ENCODE measurements at regions not wholly inside any gene's neighbourhood (a gene's known extent, or its start where the extent isn't known, plus 50 kb on each side); places are given as distances from the start of the nearest gene placed in this dataset.

DNA sequence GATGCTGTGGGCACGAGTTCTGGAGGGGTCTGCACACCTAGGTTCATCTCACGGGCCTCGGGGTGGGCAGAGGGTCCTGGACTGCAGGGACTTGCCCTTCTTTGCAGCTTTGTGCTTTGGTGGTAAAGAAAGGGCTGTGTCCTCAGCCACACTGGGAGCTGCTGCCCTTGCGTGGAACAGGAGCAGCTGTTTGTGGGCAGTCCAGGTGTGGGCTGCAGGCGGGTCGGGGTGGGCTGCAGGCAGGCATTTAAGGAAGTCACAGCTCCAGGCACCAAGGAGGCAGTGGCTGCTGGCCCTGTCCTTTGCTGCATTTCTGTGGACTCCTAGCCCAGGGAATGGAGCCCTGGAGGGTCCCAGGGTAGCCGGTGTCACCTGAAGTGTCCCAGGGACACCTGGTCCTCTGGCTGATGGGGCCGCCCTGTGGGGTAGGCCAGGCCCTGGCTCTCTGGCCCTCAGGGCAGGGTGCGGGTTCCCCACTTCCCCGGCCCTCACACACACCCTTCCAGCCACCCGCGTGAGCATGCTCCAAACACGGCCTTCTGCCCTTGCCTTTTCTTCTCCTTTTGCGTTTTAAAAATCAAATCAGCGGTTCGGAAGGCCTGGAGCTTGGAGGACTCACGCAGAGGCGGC is 1240.3 kb downstream of the BRD1 start:
- H3K27ac ChIP-seq, result peak overlapping the region in 1 of 11 experiments; percentile 25; a peak in 3 of 22 replicates
- H3K4me3 ChIP-seq, result peak overlapping the region in 2 of 10 experiments; percentile 47 to 58; a peak in 3 of 20 replicates
- no peaks in the 10 kb centered on the region for H3K36me3 ChIP-seq
- H3K4me2 ChIP-seq, result peak overlapping the region; percentile 9 to 91 (median 82); a peak in 19 of 22 replicates
- peaks cover 18 to 75% (median 64%) of the 10 kb centered on the region in 10 experiments; a peak in 18 of 20 replicates for H3K4me1 ChIP-seq
- no peak for TF ChIP-seq Cebpa-rat (IDR thresholded peaks at IDR 0.05)
- H3K27me3 ChIP-seq, result peaks cover 12 to 42% (median 17%) of the 10 kb centered on the region in 11 experiments; a peak in 18 of 22 replicates
- H3K9ac ChIP-seq, result peak overlapping the region in 4 of 11 experiments; percentile 14 to 38 (median 22); a peak in 5 of 22 replicates
- H3K9me3 ChIP-seq (replicated peaks in 1 of 11), result peaks cover 0 to 8% (median 0%) of the 10 kb centered on the region in 11 experiments; a peak in 3 of 22 replicates
- peaks cover 0 to 86% (median 36%) of the 10 kb centered on the region in 11 experiments; a peak in 16 of 22 replicates for H4K20me1 ChIP-seq

DNA sequence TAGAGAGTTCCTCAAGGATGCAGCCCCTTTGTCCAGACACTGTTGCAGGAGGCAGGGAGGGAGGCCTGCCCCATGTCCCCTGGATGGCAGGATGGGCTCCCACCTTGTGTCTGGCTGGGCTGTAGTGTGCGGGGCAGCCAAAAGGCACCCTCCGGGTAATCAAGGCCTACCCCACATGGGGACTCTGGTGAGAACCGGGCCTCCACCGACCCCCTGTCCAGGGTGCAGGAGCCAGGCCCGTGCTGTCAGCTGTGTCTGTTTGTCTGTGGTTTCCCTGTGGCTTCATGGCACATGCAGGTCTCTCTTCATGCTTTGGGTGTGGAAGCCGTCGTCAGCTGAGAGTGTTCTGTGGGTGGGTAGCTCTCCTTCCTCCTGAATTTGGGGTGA is 1240.9 kb downstream of the BRD1 start:
- Histone ChIP-seq H4K20me1 (peaks cover 0 to 86% (median 33%) of the 10 kb centered on the region in 11 experiments; a peak in 16 of 22 replicates), H3K4me2 (peak overlapping the region; percentile 9 to 91 (median 82); a peak in 19 of 22 replicates), H3K36me3 (no peaks in the 10 kb centered on the region), H3K4me3 (peak overlapping the region in 3 of 10 experiments; percentile 35 to 58 (median 47); a peak in 4 of 20 replicates), H3K4me1 (peaks cover 18 to 72% (median 59%) of the 10 kb centered on the region in 10 experiments; a peak in 18 of 20 replicates), H3K27ac (no peak overlapping the region; a peak in 1 of 22 replicates), H3K9me3 (replicated peaks in 1 of 11) (peaks cover 0 to 8% (median 0%) of the 10 kb centered on the region in 11 experiments; a peak in 3 of 22 replicates), H3K9ac (peak overlapping the region in 3 of 11 experiments; percentile 14 to 38 (median 31); a peak in 3 of 22 replicates), H3K27me3 (peaks cover 17 to 48% (median 22%) of the 10 kb centered on the region in 11 experiments; a peak in 21 of 22 replicates)
- no peak for TF ChIP-seq Cebpa-rat (IDR thresholded peaks at IDR 0.05)

DNA sequence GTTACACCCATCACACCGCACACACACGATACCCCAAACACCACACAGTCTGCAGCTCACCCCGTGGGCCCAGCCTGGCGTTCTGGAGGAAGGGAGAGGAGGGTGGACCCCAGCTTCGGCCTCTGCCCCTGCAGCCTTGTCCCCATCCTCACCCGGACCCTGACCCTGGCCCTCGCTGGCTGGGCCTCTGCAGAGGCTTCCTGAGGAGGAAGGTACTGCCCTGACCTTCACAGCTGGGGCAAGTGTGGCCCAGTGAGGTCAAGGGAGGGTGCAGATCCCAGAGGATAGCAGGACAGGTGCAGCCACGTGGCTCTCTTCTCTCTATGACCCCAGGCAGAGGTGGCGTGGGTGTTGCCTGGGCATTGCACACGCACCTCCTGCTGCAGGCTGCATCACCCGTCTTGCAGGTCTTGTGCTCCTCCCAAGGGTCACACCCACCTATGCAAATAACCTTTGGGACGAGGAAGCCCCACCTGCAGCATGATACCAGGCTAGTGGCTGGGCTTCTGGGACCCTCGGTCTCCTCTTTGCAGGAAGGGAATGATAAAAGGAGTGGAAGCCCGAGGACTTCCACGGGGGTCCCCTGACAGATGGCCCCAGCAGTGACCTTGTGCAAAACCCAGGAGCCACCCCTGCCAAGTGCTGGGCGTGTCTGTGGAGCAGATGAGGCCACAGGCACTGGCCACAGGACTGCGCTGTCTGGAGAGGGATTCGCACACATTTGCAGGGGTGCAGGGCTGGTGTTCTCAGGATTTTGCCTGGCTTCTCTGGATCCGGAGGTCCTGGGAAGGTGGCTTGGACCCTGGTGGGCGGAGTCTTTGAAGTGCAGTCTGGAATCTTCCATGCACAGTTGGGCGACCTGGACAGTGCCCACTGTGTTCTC is 1241.5 kb downstream of the BRD1 start:
- no peak overlapping the region; a peak in 1 of 22 replicates for H3K27ac ChIP-seq
- no peak for TF ChIP-seq Cebpa-rat (IDR thresholded peaks at IDR 0.05)
- H3K4me2 ChIP-seq, result peak overlapping the region; percentile 9 to 91 (median 82); a peak in 19 of 22 replicates
- H3K9ac ChIP-seq, result peak overlapping the region in 3 of 11 experiments; percentile 14 to 39 (median 38); a peak in 3 of 22 replicates
- no peaks in the 10 kb centered on the region for H3K36me3 ChIP-seq
- H3K4me1 ChIP-seq, result peaks cover 18 to 72% (median 59%) of the 10 kb centered on the region in 10 experiments; a peak in 18 of 20 replicates
- H3K9me3 ChIP-seq (replicated peaks in 1 of 11), result peaks cover 0 to 8% (median 0%) of the 10 kb centered on the region in 11 experiments; a peak in 3 of 22 replicates
- H4K20me1 ChIP-seq, result peaks cover 0 to 86% (median 34%) of the 10 kb centered on the region in 11 experiments; a peak in 17 of 22 replicates
- H3K27me3 ChIP-seq, result peaks cover 24 to 54% (median 29%) of the 10 kb centered on the region in 11 experiments
- H3K4me3 ChIP-seq, result peak overlapping the region in 4 of 10 experiments; percentile 5 to 58 (median 41); a peak in 4 of 20 replicates

DNA sequence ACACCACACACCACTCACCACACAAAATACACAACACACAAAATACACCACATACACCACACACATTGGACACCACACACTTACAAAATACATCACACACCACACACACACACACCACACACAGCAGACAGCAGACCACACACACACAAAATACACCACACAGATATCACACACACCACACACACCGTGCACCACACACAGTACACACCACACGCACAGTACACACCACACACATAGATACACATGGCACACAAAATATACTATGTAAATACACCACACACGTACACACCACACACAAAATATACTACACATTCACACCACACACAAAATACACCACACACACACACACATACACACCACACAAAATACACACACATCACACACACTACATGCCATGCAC is 1243.5 kb downstream of the BRD1 start:
- Histone ChIP-seq H3K9ac (no peak overlapping the region), H3K4me3 (peak overlapping the region in 2 of 10 experiments; percentile 47 to 58; a peak in 2 of 20 replicates), H3K9me3 (replicated peaks in 1 of 11) (peaks cover 0 to 8% (median 0%) of the 10 kb centered on the region in 11 experiments; a peak in 3 of 22 replicates), H3K4me2 (peak overlapping the region in 4 of 11 experiments; percentile 43 to 91 (median 86); a peak in 4 of 22 replicates), H4K20me1 (peaks cover 0 to 86% (median 51%) of the 10 kb centered on the region in 11 experiments; a peak in 18 of 22 replicates), H3K4me1 (peaks cover 13 to 76% (median 61%) of the 10 kb centered on the region in 10 experiments; a peak in 18 of 20 replicates), H3K36me3 (no peaks in the 10 kb centered on the region), H3K27me3 (peaks cover 44 to 67% (median 48%) of the 10 kb centered on the region in 11 experiments), H3K27ac (no peak overlapping the region)
- TF ChIP-seq Cebpa-rat (IDR thresholded peaks at IDR 0.05), result no peak

DNA sequence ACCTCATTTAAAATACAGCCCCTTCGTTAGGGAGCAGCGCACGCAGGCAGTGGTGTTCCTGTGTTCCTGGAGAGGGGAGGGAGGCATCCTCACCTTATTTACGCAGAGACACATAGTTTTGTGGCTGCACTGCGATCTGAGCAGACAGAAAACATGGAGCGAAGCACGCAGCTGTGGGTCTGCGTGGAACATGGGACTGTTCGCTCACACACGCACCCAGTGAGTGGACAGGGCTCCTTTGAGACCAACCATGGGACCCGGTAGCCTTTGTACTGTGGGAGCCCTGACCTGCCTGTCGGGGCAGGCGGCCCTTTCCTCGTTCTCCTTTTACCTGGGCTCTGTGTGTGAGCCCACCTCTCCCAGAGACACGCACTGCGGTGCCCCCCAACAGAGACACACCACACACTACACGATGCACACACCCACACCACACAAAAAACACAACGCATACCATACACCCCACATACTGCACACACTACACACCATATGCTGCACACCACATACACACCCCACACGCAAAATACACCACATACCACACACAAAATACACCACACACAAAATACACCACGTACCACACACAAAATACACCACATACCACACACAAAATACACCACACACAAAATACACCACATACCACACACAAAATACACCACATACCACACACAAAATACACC is 1245.7 kb downstream of the BRD1 start:
- peaks cover 13 to 76% (median 61%) of the 10 kb centered on the region in 10 experiments; a peak in 19 of 20 replicates for H3K4me1 ChIP-seq
- no peaks in the 10 kb centered on the region for H3K36me3 ChIP-seq
- no peak overlapping the region; a peak in 1 of 20 replicates for H3K4me3 ChIP-seq
- H3K27me3 ChIP-seq, result peaks cover 64 to 73% (median 67%) of the 10 kb centered on the region in 11 experiments
- no peak overlapping the region for H3K27ac ChIP-seq
- peaks cover 0 to 86% (median 59%) of the 10 kb centered on the region in 11 experiments; a peak in 18 of 22 replicates for H4K20me1 ChIP-seq
- TF ChIP-seq Cebpa-rat (IDR thresholded peaks at IDR 0.05), result no peak
- no peak overlapping the region for H3K9ac ChIP-seq
- H3K4me2 ChIP-seq, result peak overlapping the region in 6 of 11 experiments; percentile 63 to 100 (median 98); a peak in 5 of 22 replicates
- H3K9me3 ChIP-seq (replicated peaks in 1 of 11), result peaks cover 0 to 8% (median 0%) of the 10 kb centered on the region in 11 experiments; a peak in 3 of 22 replicates

DNA sequence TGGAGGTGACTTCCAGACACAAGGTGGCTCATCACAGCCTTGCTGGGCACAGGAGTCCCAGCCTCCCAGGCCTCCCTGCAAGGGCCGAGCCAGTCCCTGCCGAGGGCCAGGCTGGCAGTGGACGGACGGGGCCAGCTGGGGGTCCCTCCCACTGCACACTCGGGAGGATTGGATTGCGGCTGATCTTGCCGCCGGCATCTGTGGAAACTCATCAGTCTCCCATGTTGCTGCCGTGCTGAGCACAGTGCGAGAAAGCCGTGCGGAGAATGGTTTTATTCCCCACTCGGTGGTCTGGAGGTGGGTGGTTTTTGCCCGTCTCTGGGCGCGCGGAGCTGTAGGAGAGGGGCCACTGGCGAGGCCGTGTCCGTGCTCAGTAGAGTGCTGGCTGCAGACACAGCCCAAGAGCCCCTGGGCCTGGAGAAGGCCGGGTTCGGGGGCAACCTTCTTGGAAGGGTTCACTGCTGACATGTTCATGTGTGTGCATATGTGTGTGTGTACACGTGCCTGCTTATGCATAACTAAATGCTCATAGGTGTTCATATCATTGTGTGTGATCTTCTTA is 1246.4 kb downstream of the BRD1 start:
- peaks cover 0 to 8% (median 0%) of the 10 kb centered on the region in 11 experiments; a peak in 3 of 22 replicates for H3K9me3 ChIP-seq (replicated peaks in 1 of 11)
- no peak overlapping the region for H3K9ac ChIP-seq
- no peaks in the 10 kb centered on the region for H3K36me3 ChIP-seq
- H4K20me1 ChIP-seq, result peaks cover 0 to 82% (median 62%) of the 10 kb centered on the region in 11 experiments; a peak in 18 of 22 replicates
- peaks cover 70 to 80% (median 73%) of the 10 kb centered on the region in 11 experiments for H3K27me3 ChIP-seq
- peak overlapping the region in 7 of 11 experiments; percentile 44 to 100 (median 98); a peak in 12 of 22 replicates for H3K4me2 ChIP-seq
- no peak overlapping the region for H3K27ac ChIP-seq
- peaks cover 10 to 72% (median 59%) of the 10 kb centered on the region in 10 experiments; a peak in 19 of 20 replicates for H3K4me1 ChIP-seq
- no peak overlapping the region; a peak in 1 of 20 replicates for H3K4me3 ChIP-seq
- no peak for TF ChIP-seq Cebpa-rat (IDR thresholded peaks at IDR 0.05)

DNA sequence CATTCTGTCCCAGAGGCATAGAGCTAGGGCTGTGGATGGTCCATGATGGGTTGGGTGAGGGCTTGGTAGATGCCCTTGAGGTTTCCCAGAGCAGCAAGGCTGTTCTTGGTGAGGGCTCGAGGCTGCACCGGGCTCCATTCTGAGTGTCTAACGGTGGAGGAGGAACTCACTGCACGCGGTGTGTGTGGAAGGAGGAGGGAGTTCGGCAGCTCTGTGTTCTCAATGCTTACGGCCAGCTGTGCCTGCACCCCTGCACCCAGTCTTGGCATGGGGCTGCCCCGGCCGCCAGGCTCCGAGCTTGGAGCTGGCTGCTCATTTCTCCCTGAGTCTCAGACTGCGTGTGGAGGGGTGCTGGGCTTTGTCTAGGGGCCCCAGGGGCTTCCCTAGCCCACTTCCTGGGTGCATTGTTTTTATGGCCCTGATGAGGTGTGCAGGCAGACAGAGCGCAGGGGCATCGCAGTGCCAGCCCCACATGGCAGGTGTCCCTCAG is 1247.1 kb downstream of the BRD1 start:
- Histone ChIP-seq H3K4me3 (no peak overlapping the region), H3K9me3 (replicated peaks in 1 of 11) (peaks cover 0 to 8% (median 0%) of the 10 kb centered on the region in 11 experiments; a peak in 3 of 22 replicates), H3K27ac (no peak overlapping the region), H3K27me3 (peaks cover 76 to 87% (median 80%) of the 10 kb centered on the region in 11 experiments), H3K9ac (no peak overlapping the region), H3K4me2 (peak overlapping the region in 8 of 11 experiments; percentile 42 to 100 (median 98); a peak in 14 of 22 replicates), H3K36me3 (no peaks in the 10 kb centered on the region), H3K4me1 (peaks cover 10 to 64% (median 52%) of the 10 kb centered on the region in 10 experiments; a peak in 19 of 20 replicates), H4K20me1 (peaks cover 0 to 74% (median 58%) of the 10 kb centered on the region in 11 experiments; a peak in 18 of 22 replicates)
- TF ChIP-seq Cebpa-rat (IDR thresholded peaks at IDR 0.05), result no peak
